Fibroblast of lung (primary cell): ENCODE measurements at regions not wholly inside any gene's neighbourhood (a gene's known extent, or its start where the extent isn't known, plus 50 kb on each side); places are given as distances from the start of the nearest gene placed in this dataset.

Source experiments
- DNase-seq, 2 donors: peaks; one replicate each; pipeline versions ENCODE4 v3.0.0 to v3.0.0-alpha.2; 2010; ENCODE audit warnings: low read depth in 2 of 2
- H2AFZ ChIP-seq: 2 replicates; pipeline ENCODE4 v1.5.1; 2012; ENCODE audit warnings: low read length, control low read depth, inconsistent platforms
- H3K27ac ChIP-seq: 2 replicates; pipeline ENCODE4 v1.5.1; 2011; ENCODE audit warnings: low read length, control low read depth; ENCODE audit not compliant: insufficient read depth
- H3K27me3 ChIP-seq: 2 replicates; pipeline ENCODE4 v1.5.1; 2011; ENCODE audit warnings: mild to moderate bottlenecking, low read length; ENCODE audit not compliant: control insufficient read depth, insufficient read depth
- H3K36me3 ChIP-seq: 2 replicates; pipeline ENCODE4 v1.5.1; 2011; ENCODE audit warnings: low read length; ENCODE audit not compliant: control insufficient read depth, insufficient read depth
- H3K4me1 ChIP-seq: 2 replicates; pipeline ENCODE4 v1.5.1; 2011; ENCODE audit warnings: low read length; ENCODE audit not compliant: control insufficient read depth, insufficient read depth; ENCODE audit errors: extremely low read depth
- H3K4me2 ChIP-seq: 2 replicates; pipeline ENCODE4 v1.5.1; 2011; ENCODE audit warnings: low read length, control low read depth; ENCODE audit not compliant: insufficient read depth; ENCODE audit errors: extremely low read depth
- H3K4me3 ChIP-seq, 4 experiments: fragments of 200-600 bp in 1 of 4; sonication (generic) in 1 of 4; replicated peaks in 1 of 4; 2 replicates each; pipeline ENCODE4 v1.5.1; 2011 to 2016; ENCODE audit warnings: low read length in 4 of 4, low read depth in 3 of 4, mild to moderate bottlenecking in 3 of 4, control low read depth in 2 of 4, inconsistent platforms in 1 of 4, mixed read lengths in 1 of 4; ENCODE audit not compliant: insufficient read depth in 1 of 4; ENCODE audit errors: control extremely low read depth in 1 of 4
- H3K79me2 ChIP-seq: 2 replicates; pipeline ENCODE4 v1.5.1; 2012; ENCODE audit warnings: mild to moderate bottlenecking, low read length, inconsistent platforms; ENCODE audit not compliant: control insufficient read depth, insufficient read depth
- H3K9ac ChIP-seq: 2 replicates; pipeline ENCODE4 v1.5.1; 2011; ENCODE audit warnings: mild to moderate bottlenecking, low read length, control low read depth; ENCODE audit not compliant: insufficient read depth
- H3K9me3 ChIP-seq: 2 replicates; pipeline ENCODE4 v1.5.1; 2012; ENCODE audit warnings: low read depth, low read length; ENCODE audit not compliant: control insufficient read depth, insufficient read depth
- H4K20me1 ChIP-seq: 2 replicates; pipeline ENCODE4 v1.5.1; 2011; ENCODE audit warnings: low read length; ENCODE audit not compliant: control insufficient read depth, insufficient read depth; ENCODE audit errors: extremely low read depth
- EZH2 ChIP-seq: IDR thresholded peaks from 2 replicates; pipeline ENCODE4 v1.5.1; 2012; ENCODE audit warnings: low read length, control low read depth, mild to moderate bottlenecking; ENCODE audit errors: missing control alignments
- TF ChIP-seq, protein P1 (sequence below), 2 donors: IDR thresholded peaks in 1 of 2; conservative IDR thresholded peaks in 1 of 2; 1 replicate in 1 of 2; 2 replicates in 1 of 2; pipeline ENCODE4 v1.5.1; 2011 to 2012; ENCODE audit warnings: low read length in 2 of 2, control low read depth in 1 of 2, inconsistent platforms in 1 of 2, low read depth in 1 of 2, mild to moderate bottlenecking in 1 of 2

DNA sequence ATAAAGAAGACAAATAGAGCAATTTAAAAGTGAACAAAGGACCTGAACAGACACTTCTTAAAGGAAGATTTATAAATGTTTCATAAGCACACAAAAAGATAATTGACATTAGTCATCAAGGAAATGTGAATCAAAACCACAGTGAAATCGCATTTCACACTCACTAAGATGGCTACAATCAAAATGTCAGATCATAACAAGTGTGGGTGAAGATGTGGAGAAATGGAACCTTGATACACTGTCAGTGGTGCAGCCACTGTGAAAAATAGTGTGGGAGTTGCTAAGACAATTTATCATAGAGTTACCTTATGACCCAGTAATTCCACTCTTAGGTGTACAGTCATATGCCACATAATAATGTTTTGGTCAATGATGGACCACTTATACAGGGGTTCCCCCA lies 54.5 kb upstream of the HTR4 start:
- Histone ChIP-seq H3K9me3 (no peaks in the 10 kb centered on the region), H3K36me3 (no peaks in the 10 kb centered on the region), H3K27ac (no peak overlapping the region), H3K4me2 (no peak overlapping the region), H4K20me1 (no peaks in the 10 kb centered on the region), H3K4me1 (no peaks in the 10 kb centered on the region), H2AFZ (no peak overlapping the region), H3K4me3 (no peak overlapping the region), H3K9ac (no peak overlapping the region), H3K79me2 (no peaks in the 10 kb centered on the region), H3K27me3 (no peaks in the 10 kb centered on the region)
- no peak for DNase-seq
- TF ChIP-seq, protein P1, sequence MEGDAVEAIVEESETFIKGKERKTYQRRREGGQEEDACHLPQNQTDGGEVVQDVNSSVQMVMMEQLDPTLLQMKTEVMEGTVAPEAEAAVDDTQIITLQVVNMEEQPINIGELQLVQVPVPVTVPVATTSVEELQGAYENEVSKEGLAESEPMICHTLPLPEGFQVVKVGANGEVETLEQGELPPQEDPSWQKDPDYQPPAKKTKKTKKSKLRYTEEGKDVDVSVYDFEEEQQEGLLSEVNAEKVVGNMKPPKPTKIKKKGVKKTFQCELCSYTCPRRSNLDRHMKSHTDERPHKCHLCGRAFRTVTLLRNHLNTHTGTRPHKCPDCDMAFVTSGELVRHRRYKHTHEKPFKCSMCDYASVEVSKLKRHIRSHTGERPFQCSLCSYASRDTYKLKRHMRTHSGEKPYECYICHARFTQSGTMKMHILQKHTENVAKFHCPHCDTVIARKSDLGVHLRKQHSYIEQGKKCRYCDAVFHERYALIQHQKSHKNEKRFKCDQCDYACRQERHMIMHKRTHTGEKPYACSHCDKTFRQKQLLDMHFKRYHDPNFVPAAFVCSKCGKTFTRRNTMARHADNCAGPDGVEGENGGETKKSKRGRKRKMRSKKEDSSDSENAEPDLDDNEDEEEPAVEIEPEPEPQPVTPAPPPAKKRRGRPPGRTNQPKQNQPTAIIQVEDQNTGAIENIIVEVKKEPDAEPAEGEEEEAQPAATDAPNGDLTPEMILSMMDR (conservative IDR thresholded peaks at IDR 0.05 in 1 of 2, IDR thresholded peaks at IDR 0.05 in 1 of 2; ENCODE audit: low read depth in 1 of 2, low read length in 2 of 2), result no peak
- TF ChIP-seq EZH2, result no peak

DNA sequence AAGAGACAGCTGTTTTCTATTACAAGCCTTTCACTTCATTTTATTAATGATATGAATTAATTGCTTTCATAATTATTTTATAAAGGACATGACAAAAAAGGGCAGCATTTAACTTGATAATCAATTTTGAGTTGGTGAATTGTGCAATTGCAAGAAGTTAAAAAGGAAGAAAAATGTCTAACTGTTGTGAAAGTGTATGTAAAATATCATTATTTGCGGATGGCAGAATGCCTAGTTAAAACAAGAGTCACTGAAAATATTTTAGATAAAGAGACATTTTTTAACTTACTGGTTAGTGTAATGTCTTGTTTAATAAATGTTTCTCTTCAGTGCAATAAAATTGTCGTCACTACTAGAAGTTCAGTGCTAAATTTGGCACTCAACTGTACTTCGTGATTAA lies 57.6 kb upstream of the HTR4 start:
- Histone ChIP-seq H3K4me3 (no peak overlapping the region), H3K27ac (no peak overlapping the region), H4K20me1 (no peaks in the 10 kb centered on the region), H3K9me3 (no peaks in the 10 kb centered on the region), H3K79me2 (no peaks in the 10 kb centered on the region), H3K4me2 (no peak overlapping the region), H3K36me3 (no peaks in the 10 kb centered on the region), H3K27me3 (no peaks in the 10 kb centered on the region), H3K4me1 (no peaks in the 10 kb centered on the region), H3K9ac (no peak overlapping the region), H2AFZ (no peak overlapping the region)
- TF ChIP-seq EZH2, result no peak
- TF ChIP-seq, protein P1 (conservative IDR thresholded peaks at IDR 0.05 in 1 of 2, IDR thresholded peaks at IDR 0.05 in 1 of 2; ENCODE audit: low read depth in 1 of 2, low read length in 2 of 2), result no peak
- DNase-seq, result peak in 1 of 2 donors; percentile 43

DNA sequence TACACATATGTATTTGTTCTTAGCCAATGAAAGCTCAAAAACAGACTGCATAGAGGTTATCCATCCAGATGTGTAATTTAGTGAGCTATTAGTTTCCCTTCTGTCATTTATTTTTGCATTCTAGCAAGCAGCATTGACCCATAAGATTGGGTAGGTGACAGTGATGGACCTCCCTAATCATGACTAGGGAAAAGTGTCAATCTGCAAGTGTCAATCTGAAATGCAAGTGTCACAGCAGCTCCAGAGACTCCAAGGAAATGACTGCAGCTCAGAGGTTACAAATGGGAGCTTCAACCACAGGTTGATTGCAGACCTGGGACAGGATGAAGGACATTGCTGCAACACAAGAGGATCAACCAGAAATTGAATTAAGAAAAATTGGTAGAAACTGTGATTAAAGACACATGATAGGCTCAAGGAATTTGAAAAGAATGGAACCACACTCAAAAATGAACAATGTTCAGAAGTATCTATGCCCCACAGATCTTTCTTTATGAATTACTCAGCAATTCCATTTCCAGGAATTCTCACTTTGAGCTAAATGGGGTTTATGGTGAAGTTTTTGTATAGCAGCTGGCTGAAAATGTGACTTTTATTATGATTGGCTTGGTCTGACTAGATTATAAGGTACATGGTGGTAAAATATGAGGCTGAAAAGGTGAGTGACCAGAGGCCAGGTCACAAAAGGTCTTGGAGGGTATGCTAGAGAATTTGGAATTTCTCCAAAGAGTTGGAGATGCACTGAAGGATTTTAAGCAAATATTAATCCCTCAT lies 59.6 kb upstream of the HTR4 start:
- H3K4me3 ChIP-seq, result no peak overlapping the region
- TF ChIP-seq, protein P1 (conservative IDR thresholded peaks at IDR 0.05 in 1 of 2, IDR thresholded peaks at IDR 0.05 in 1 of 2; ENCODE audit: low read depth in 1 of 2, low read length in 2 of 2), result no peak
- no peak for TF ChIP-seq EZH2
- no peaks in the 10 kb centered on the region for H4K20me1 ChIP-seq
- H3K36me3 ChIP-seq, result no peaks in the 10 kb centered on the region
- H2AFZ ChIP-seq, result no peak overlapping the region
- H3K9me3 ChIP-seq, result no peaks in the 10 kb centered on the region
- H3K79me2 ChIP-seq, result no peaks in the 10 kb centered on the region
- no peaks in the 10 kb centered on the region for H3K4me1 ChIP-seq
- H3K4me2 ChIP-seq, result no peak overlapping the region
- no peak overlapping the region for H3K9ac ChIP-seq
- no peaks in the 10 kb centered on the region for H3K27me3 ChIP-seq
- no peak overlapping the region for H3K27ac ChIP-seq
- no peak for DNase-seq
